H9 (cell line): ENCODE measurements at regions not wholly inside any gene's neighbourhood (a gene's known extent, or its start where the extent isn't known, plus 50 kb on each side); places are given as distances from the start of the nearest gene placed in this dataset.

Experiments
- DNase-seq: peaks from one replicate; pipeline ENCODE4 v3.0.0-alpha.2; 2017
- H2AFZ ChIP-seq: one replicate; pipeline ENCODE4 v1.6.1; 2013; ENCODE audit warnings: mild to moderate bottlenecking, low read length, control low read depth, moderate library complexity
- H2AK5ac ChIP-seq: 2 replicates; pipeline ENCODE4 v1.6.1; 2013; ENCODE audit warnings: low read length, control low read depth, mixed read lengths; ENCODE audit not compliant: insufficient read length
- H2BK120ac ChIP-seq: one replicate; pipeline ENCODE4 v1.6.1; 2013; ENCODE audit warnings: low read depth, mild to moderate bottlenecking, low read length, control low read depth, inconsistent platforms; ENCODE audit not compliant: poor library complexity, severe bottlenecking
- H2BK12ac ChIP-seq: 2 replicates; pipeline ENCODE4 v1.6.1; 2013; ENCODE audit warnings: low read length, control low read depth, mixed read lengths, low read depth; ENCODE audit not compliant: insufficient read length
- H2BK15ac ChIP-seq: 2 replicates; pipeline ENCODE4 v1.6.1; 2013; ENCODE audit warnings: low read depth, low read length, control low read depth
- H2BK20ac ChIP-seq: one replicate; pipeline ENCODE4 v1.6.1; 2013; ENCODE audit warnings: low read depth, mild to moderate bottlenecking, low read length, control low read depth, inconsistent platforms; ENCODE audit not compliant: poor library complexity, severe bottlenecking
- H2BK5ac ChIP-seq: 2 replicates; pipeline ENCODE4 v1.6.1; 2013; ENCODE audit warnings: low read length, control low read depth, mixed read lengths; ENCODE audit not compliant: insufficient read length
- H3K14ac ChIP-seq: 2 replicates; pipeline ENCODE4 v1.6.1; 2013; ENCODE audit warnings: low read length, control low read depth; ENCODE audit not compliant: insufficient read depth
- H3K18ac ChIP-seq: 2 replicates; pipeline ENCODE4 v1.6.1; 2013; ENCODE audit warnings: low read depth, mild to moderate bottlenecking, mixed read lengths, low read length, control low read depth; ENCODE audit not compliant: insufficient read length
- H3K23ac ChIP-seq: 2 replicates; pipeline ENCODE4 v1.6.1; 2013; ENCODE audit warnings: low read length, control low read depth, mixed read lengths, low read depth; ENCODE audit not compliant: insufficient read length
- H3K23me2 ChIP-seq: 2 replicates; pipeline ENCODE4 v1.6.1; 2013; ENCODE audit warnings: low read depth, mild to moderate bottlenecking, mixed read lengths, low read length, control low read depth; ENCODE audit not compliant: insufficient read length, poor library complexity, severe bottlenecking
- H3K27ac ChIP-seq: 2 replicates; pipeline ENCODE4 v1.5.1; 2013; ENCODE audit warnings: low read length, control low read depth, mixed read lengths, low read depth; ENCODE audit not compliant: insufficient read length
- H3K27me3 ChIP-seq: 2 replicates; pipeline ENCODE4 v1.6.1; 2013; ENCODE audit warnings: low read length, control low read depth, inconsistent platforms; ENCODE audit not compliant: insufficient read depth
- H3K4ac ChIP-seq: 2 replicates; pipeline ENCODE4 v1.6.1; 2013; ENCODE audit warnings: low read depth, mild to moderate bottlenecking, control low read depth, inconsistent platforms, low read length, moderate library complexity
- H3K4me1 ChIP-seq: 2 replicates; pipeline ENCODE4 v1.6.1; 2013; ENCODE audit warnings: low read length, control low read depth, inconsistent platforms; ENCODE audit not compliant: insufficient read depth
- H3K4me2 ChIP-seq: 2 replicates; pipeline ENCODE4 v1.6.1; 2013; ENCODE audit warnings: low read length, control low read depth, mixed read lengths; ENCODE audit not compliant: insufficient read length, insufficient read depth
- H3K56ac ChIP-seq: 2 replicates; pipeline ENCODE4 v1.6.1; 2013; ENCODE audit warnings: low read depth, mild to moderate bottlenecking, mixed read lengths, low read length, control low read depth; ENCODE audit not compliant: insufficient read length
- H3K79me1 ChIP-seq: 2 replicates; pipeline ENCODE4 v1.6.1; 2013; ENCODE audit warnings: low read depth, mild to moderate bottlenecking, moderate library complexity, low read length, control low read depth, inconsistent platforms; ENCODE audit not compliant: insufficient read depth, poor library complexity, severe bottlenecking
- H3K79me2 ChIP-seq: 2 replicates; pipeline ENCODE4 v1.6.1; 2013; ENCODE audit warnings: low read length, control low read depth, inconsistent platforms; ENCODE audit not compliant: insufficient read depth
- H3K9ac ChIP-seq: 2 replicates; pipeline ENCODE4 v1.6.1; 2013; ENCODE audit warnings: low read length, control low read depth, mixed read lengths; ENCODE audit not compliant: insufficient read length; ENCODE audit errors: extremely low read depth
- H3K9me3 ChIP-seq: one replicate; pipeline ENCODE4 v1.6.1; 2013; ENCODE audit warnings: low read depth, low read length, inconsistent platforms; ENCODE audit not compliant: control insufficient read depth
- H3T11ph ChIP-seq: one replicate; pipeline ENCODE4 v1.6.1; 2013; ENCODE audit warnings: mild to moderate bottlenecking, low read length, control low read depth, inconsistent platforms
- H4K20me1 ChIP-seq: one replicate; pipeline ENCODE4 v1.6.1; 2013; ENCODE audit not compliant: control insufficient read depth, insufficient read length, insufficient read depth
- H4K5ac ChIP-seq: 2 replicates; pipeline ENCODE4 v1.6.1; 2013; ENCODE audit warnings: low read depth, mild to moderate bottlenecking, mixed read lengths, low read length, control low read depth; ENCODE audit not compliant: insufficient read length
- H4K8ac ChIP-seq: replicated peaks from 2 replicates; pipeline ENCODE4 v1.6.1; 2013; ENCODE audit warnings: low read length, control low read depth, mixed read lengths, low read depth; ENCODE audit not compliant: insufficient read length
- H4K91ac ChIP-seq: 2 replicates; pipeline ENCODE4 v1.6.1; 2013; ENCODE audit warnings: low read depth, mild to moderate bottlenecking, moderate library complexity, mixed read lengths, low read length, control low read depth; ENCODE audit not compliant: insufficient read length
- H3K27ac Mint-ChIP-seq, 3 experiments: 2 replicates in 2 of 3; 3 replicates in 1 of 3; pipeline ENCODE4 v1.8.0; 2020 to 2021; ENCODE audit warnings: mixed read lengths in 3 of 3, mild to moderate bottlenecking in 1 of 3, moderate library complexity in 1 of 3
- H3K27me3 Mint-ChIP-seq: 2 replicates; pipeline ENCODE4 v1.8.0; 2021; ENCODE audit warnings: low read depth, mild to moderate bottlenecking, moderate library complexity, mixed read lengths
- H3K36me3 Mint-ChIP-seq, 3 experiments: 2 replicates in 2 of 3; 3 replicates in 1 of 3; pipeline ENCODE4 v1.8.0; 2020 to 2021; ENCODE audit warnings: low read depth in 3 of 3, mixed read lengths in 3 of 3; ENCODE audit not compliant: insufficient read depth in 1 of 3
- H3K4me1 Mint-ChIP-seq, 2 experiments: 2 replicates each; pipeline ENCODE4 v1.8.0; 2020; ENCODE audit warnings: mixed read lengths in 2 of 2
- H3K4me3 Mint-ChIP-seq, 2 experiments: 2 replicates in 1 of 2; 3 replicates in 1 of 2; pipeline ENCODE4 v1.8.0; 2020 to 2021; ENCODE audit warnings: mild to moderate bottlenecking in 2 of 2, mixed read lengths in 2 of 2, moderate library complexity in 1 of 2
- H3K9me3 Mint-ChIP-seq, 2 experiments: 2 replicates in 1 of 2; 3 replicates in 1 of 2; pipeline ENCODE4 v1.8.0; 2020; ENCODE audit warnings: mild to moderate bottlenecking in 2 of 2, mixed read lengths in 2 of 2, moderate library complexity in 1 of 2
- CTCF ChIP-seq: fragments of 200-600 bp; sonication (generic); conservative IDR thresholded peaks from 3 replicates; pipeline ENCODE4 v1.8.0; 2021; ENCODE audit warnings: antibody characterized with exemption, mild to moderate bottlenecking
- WGBS: extraction: QIAGEN DNeasy Blood & Tissue Kit; methylation state at CpG from one replicate; pipeline ENCODE4 v1.1.7; 2013; ENCODE audit warnings: missing lambda C conversion rate, low lambda C conversion rate, mixed read lengths; ENCODE audit not compliant: insufficient read length; ENCODE audit errors: extremely low coverage; 5-methylcytosine and 5-hydroxymethylcytosine counted together

- no peak overlapping the region for H3K23ac ChIP-seq
- H3K4ac ChIP-seq: no peak overlapping the region
- no peak overlapping the region for H2BK15ac ChIP-seq
- H3K9ac ChIP-seq: no peak overlapping the region
- TF ChIP-seq CTCF: no peak
- H2AK5ac ChIP-seq: no peak overlapping the region
- no peak overlapping the region for H4K8ac ChIP-seq
- no CpG with 5 or more reads among the region's 7 CpGs for WGBS
- no peak overlapping the region for H2AFZ ChIP-seq
- H3K79me2 ChIP-seq: no peaks in the 10 kb centered on the region
- H2BK12ac ChIP-seq: no peak overlapping the region
- no peak overlapping the region for H2BK20ac ChIP-seq
- H3K18ac ChIP-seq: no peak overlapping the region
- no peak overlapping the region for H3K4me2 ChIP-seq
- no peaks in the 10 kb centered on the region for H3K36me3 Mint-ChIP-seq
- no peak overlapping the region for H4K5ac ChIP-seq
- H3K27ac Mint-ChIP-seq: no peak overlapping the region
- no peak for DNase-seq
- no peak overlapping the region for H3K56ac ChIP-seq
- H4K20me1 ChIP-seq: no peaks in the 10 kb centered on the region
- H3K27me3 ChIP-seq: no peaks in the 10 kb centered on the region
- H3K14ac ChIP-seq: no peak overlapping the region
- peaks cover 2% of the 10 kb centered on the region; the same call in 1 of the 2 replicates for H3K27me3 Mint-ChIP-seq
- no peaks in the 10 kb centered on the region for H3K79me1 ChIP-seq
- no peak overlapping the region for H2BK120ac ChIP-seq
- no peaks in the 10 kb centered on the region for H3K23me2 ChIP-seq
- no peak overlapping the region for H3T11ph ChIP-seq
- H3K4me1 ChIP-seq: no peaks in the 10 kb centered on the region; the same call in 1 of the 2 replicates
- no peaks in the 10 kb centered on the region for H3K9me3 ChIP-seq
- H4K91ac ChIP-seq: no peak overlapping the region
- no peaks in the 10 kb centered on the region for H3K9me3 Mint-ChIP-seq
- peaks cover 18 to 20% of the 10 kb centered on the region in 2 experiments for H3K4me1 Mint-ChIP-seq
- H3K4me3 Mint-ChIP-seq: no peak overlapping the region
- no peak overlapping the region for H3K27ac ChIP-seq
- H2BK5ac ChIP-seq: no peak overlapping the region
Measured at GRCh38 chr2:113822087-113822815, 65.8 kb upstream of the SLC35F5 start.
